GM19455 (cell line): ENCODE measurements at regions not wholly inside any gene's neighbourhood (a gene's known extent, or its start where the extent isn't known, plus 50 kb on each side); places are given as distances from the start of the nearest gene placed in this dataset.

Experiments used
- ATAC-seq: cut with Tn5 transposase; IDR thresholded peaks from one replicate; pipeline ENCODE4 v1.9.1; 2021; ENCODE audit not compliant: unreplicated experiment

GRCh38 chr6:151699719-151700118, 107.8 kb upstream of the ESR1 start:
- no peak for ATAC-seq

DNA sequence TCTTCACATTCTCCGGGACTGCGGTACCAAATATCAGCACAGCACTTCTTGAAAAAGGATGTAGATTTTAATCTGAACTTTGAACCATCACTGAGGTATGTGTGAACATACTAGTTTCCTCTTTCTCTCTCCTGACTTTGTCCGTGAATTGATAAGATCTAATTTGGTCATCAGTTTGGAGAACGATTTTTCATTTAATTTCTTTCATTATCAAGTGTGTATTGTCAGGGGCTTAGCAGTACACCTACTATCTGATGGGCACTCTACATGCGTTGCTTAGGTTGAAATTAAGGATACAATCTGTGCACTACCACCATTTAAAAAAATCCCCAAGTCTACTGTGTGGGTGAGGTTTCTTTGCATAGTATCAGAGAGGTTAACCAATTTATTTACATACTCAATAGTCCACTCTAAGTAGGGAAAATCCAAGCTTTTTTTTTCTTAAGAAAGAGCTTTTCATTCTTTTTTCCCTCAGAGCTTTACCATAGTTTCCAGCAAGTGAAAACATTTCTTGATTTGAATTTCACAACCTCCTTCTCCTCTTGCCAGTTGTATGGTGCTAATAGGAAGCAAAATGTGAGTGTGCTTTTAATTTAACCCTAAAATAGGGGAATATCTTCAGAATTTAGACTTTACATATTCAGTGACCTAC, 105.4 kb upstream of the ESR1 start:
- ATAC-seq: peak; percentile 71

GRCh38 chr6:151702851-151703658, 104.4 kb upstream of the ESR1 start:
- ATAC-seq: peak; percentile 58

- no peak for ATAC-seq
These were observed 103.1 kb upstream of the ESR1 start for GRCh38 chr6:151704383-151704782.

GRCh38 chr6:151705993-151706733, 101.3 kb upstream of the ESR1 start:
- no peak for ATAC-seq

DNA sequence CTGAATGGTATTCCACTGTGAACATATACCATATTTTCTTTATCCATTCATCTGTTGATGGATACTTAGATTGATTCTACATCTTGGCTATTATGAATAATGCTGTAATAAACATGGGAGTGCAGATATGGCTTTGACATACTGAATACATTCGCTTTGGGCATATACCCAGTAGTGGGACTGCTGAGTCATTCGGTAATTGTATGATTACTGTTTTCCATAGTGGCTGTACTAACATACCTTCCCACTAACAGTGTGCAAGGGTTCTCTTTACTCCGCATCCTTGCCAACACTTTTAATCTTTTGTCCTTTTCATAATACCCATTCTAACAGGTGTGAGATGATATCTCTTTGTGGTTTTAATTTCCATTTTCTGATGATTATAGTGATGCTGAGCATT, 98.2 kb upstream of the ESR1 start:
- no peak for ATAC-seq

DNA sequence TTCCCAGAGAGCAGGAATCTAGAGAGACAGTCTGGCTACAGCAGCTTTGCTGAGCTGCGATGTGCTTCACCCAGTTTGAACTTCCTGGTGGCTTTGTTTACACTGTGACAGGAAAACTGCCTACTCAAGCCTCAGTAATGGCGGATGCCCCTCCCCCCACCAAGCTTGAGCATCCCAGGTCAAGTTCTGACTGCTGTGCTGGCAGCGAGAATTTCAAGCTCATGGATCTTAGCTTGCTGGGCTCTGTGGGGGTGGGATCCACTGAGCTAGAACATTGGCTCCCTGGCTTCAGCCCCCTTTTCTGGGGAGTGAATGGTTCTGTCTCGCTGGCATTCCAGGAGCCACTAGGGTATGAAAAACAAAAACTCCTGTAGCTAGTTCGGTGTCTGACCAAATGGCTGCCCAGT, 91.0 kb upstream of the ESR1 start:
- no peak for ATAC-seq

DNA sequence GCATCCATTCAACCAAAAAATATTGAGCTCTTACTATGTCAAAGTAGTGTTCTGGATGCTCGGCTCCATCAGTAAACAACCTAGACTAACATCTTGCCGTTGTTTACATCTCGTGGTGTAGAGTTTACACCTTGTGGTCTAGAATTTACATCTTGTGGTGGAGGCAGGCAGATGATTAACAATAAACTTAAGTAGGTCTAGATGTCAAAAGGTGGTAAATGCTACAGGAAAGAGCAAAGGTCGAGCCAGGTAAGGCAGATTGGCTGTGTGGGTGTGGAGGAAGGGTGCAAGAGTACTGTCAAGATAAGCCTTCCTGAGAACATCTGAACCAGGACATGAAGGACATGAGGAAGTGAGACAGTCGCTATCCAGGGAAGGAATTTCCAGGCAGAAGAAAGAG, 88.4 kb upstream of the ESR1 start:
- no peak for ATAC-seq

DNA sequence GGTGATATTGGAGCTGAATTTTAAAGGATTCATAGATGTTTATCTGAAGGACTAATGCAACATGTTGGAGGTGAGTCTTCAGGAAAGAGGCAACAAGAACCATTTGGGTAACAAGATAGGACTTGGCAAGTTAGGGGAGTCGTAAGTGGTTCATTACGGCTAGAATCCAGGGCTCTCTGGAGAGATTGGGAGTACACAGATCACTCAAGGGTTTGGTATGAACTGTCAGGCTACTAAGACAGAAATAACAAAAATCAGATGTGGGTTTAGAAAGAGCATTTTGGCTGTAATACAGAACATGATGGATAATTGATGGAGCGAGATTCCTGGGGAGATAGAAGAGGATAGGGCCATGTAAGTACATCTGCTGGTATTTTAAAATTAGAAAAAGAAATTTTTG, 86.3 kb upstream of the ESR1 start:
- no peak for ATAC-seq

DNA sequence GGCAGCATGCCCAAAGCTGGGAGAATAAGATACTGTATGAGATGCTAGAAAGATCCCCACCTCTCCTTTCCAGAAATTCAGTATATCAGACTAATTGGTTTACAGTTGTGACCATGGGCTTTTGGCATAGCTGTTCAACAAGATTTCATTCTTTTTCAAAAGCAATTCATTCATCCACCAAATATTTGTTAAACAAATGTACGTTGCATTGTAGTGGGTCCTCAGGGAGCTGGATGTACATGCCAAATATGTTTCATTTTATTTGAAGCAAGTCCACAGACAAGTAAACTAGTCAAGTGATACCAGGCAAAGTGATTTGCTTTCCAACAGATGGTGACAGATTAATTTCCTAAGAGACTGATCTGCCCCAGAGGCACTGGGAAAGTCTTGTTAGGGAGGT, 85.8 kb upstream of the ESR1 start:
- ATAC-seq: no peak

DNA sequence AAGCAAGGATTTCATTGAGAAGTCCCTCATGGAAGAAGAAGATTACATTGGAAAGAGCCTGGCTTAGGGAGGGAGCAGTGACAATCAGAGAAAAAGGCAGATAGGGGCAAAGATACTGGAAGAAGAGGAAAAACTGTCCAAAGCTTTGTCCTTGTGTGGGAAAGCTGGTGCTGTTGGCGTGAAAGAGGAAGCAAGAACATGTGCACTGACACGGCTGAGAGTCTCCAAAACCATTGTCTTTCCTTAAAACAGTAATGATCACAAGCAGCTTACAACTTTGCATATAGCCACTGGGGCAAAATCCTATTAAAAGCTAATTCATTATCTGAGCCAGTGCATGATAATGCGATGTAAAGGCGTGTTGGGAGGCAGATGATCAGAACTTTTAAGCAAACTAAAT, 85.1 kb upstream of the ESR1 start:
- no peak for ATAC-seq

DNA sequence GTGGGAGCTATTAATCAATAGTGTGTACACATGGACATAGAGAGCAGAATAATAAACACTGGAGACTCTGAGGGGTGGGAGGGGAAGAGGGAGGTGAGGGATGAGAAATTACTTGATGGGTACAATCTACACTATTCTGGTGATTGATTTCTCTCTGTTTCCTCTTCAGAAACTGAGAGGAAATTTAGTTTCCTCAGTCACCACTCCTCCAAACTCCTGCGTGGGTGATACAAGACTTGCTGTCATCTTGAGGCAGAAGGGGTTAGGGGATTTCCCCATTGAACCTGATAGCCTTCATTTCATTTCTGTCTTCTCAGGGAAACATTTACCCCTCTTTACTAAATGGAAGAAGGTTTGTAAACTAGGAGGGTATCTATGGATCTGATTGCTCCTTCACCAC, 84.3 kb upstream of the ESR1 start:
- peak; percentile 87 for ATAC-seq

GRCh38 chr6:151729829-151730495, 77.5 kb upstream of the ESR1 start:
- no peak for ATAC-seq

DNA sequence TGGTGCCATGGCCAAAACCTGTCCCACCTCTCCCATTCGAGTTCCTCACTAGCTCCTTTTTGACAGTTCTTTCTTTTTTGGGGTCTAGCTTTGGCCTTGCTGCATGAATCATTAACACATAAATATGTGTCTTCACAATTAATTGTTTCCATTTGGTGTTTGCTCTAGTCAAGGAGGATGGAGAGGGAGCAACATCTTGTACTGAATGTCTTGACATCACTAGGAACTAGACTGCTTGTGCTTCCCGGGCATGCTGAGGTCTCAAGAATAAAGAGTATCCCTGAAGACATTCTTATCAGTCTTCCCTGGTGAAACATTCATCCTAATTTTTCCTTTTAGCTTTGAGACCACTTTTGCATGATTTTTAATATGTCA, 77.0 kb upstream of the ESR1 start:
- ATAC-seq: no peak

DNA sequence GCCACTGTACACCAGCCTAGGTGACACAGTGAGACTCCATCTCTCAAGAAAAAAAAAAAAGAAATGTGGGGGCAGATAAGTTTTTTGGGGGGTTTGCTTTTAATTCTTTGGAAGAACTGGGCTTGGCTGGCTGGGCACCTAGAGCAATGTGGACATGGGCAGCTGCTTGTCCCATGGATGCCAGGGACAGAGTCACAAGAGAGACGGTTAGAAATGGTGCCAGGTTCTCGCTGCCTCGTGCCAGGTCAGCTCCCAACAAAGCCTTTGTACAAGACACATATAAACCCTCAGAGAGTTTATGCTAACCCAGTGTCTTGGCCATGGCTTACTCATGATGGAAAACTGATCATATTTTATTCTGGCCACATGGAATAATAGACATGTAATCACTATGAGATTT, 76.2 kb upstream of the ESR1 start:
- ATAC-seq: no peak

GRCh38 chr6:151733680-151734320, 73.7 kb upstream of the ESR1 start:
- no peak for ATAC-seq

DNA sequence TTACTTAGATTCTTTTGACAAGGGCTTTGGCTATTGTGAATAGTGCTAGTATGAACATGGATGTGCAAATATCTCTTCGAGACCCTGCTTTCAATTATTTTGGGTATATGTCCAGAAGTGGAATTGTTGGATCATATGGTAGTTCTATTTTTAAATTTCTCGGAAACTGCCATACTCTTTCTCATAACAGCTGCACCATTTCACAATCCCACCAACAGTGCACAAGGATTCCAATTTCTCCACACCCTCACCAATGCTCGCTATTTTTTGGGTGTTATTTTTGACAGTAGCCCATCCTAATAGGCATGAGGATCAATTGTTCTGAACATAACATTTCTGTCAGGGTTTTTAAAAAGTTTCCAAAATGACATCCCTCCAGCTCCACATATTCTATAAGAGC, 69.2 kb upstream of the ESR1 start:
- ATAC-seq: no peak

DNA sequence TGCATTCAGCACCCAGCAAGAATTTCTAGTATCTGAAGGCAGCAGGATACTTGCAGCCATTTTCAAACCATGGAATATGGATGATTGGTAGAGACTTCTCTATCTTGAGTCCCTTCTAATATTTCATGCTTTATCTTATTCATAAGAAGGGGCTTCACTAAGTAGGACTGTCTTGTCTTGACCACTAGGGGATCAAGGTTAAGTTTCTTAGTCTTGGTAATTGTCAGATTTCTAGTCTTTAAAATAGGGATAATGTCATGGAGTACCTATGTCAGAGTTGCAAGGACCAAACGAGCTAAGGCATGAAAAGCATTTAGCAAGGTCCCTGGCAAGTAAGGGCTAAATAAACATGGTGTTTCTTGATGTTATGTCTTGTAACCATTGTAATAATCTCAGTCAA, 68.5 kb upstream of the ESR1 start:
- ATAC-seq: no peak

DNA sequence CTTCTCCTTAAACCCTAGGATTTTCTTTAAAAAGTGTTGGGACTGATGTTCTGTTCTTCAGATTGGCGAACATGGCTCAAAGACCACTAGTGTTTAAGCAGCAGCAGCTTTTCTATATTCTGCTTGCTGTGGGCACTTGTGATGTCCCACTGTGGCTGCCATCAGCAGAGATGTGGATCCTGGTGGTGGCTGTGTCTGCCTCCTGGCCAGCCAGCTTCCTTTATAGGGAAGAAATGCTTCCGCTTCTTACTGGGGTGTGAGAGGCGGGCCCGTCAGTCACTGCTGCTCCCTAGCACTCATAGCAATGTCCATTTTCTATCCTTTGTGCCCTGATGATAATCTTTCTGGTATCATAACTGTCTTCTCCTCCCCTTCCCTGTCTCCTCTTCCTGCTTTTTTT, 66.7 kb upstream of the ESR1 start:
- no peak for ATAC-seq

DNA sequence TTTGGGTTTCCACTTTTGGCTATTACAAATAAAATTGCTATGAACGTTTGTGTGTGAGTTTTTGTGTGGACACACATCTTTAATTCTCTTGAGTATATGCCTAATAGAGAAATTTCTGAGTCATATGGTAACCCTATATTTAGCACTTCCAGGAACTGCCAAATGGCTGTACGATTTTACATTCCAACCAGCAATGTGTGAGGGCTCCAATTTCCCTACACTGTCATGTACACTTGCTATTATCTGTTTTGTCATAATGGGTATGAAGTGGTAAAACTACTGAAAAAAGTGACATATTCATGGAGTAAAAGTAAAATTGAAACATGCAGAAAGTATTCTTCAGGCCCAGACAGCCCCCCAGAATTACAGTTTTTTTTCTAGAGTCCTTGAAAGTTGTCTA, 59.6 kb upstream of the ESR1 start:
- no peak for ATAC-seq

DNA sequence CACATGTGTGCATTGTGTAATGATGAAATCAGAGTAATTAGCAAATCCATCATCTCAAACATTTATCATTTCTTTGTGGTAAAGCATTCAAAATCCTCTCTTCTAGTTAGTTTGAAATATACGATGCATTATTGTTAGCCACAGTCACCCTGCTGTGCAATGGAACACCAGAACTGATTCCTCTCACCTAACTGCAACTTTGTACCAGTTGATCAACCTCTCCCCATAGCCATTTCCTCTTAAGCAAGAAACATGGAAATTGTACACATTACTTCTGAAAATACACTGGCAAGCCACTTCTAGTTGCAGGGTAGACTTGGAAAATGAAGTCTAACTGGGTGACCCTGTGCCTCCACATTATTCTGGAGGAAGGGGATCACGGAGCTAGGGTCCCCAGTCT, 58.1 kb upstream of the ESR1 start:
- no peak for ATAC-seq
